ENCODE measurements at regions not wholly inside any gene's neighbourhood (a gene's known extent, or its start where the extent isn't known, plus 50 kb on each side); places are given as distances from the start of the nearest gene placed in this dataset.
"Not testable (repeated sequence)": the region's sequence is repeated elsewhere in the genome, so short reads cannot be mapped to it uniquely, and the experiment has no call there.

GRCh38 chr13:79642596-79642995 is 161.6 kb downstream of the NDFIP2 start:
- no peak for DNase-seq

- no peak for DNase-seq
Measured at GRCh38 chr13:79637133-79637763, 156.3 kb downstream of the NDFIP2 start.

GRCh38 chr13:79631051-79631659 is 150.2 kb downstream of the NDFIP2 start:
- no peak for DNase-seq

GRCh38 chr13:79628463-79628862 is 147.5 kb downstream of the NDFIP2 start:
- no peak for DNase-seq

- no peak for DNase-seq
Measured at GRCh38 chr13:79626924-79627323, 146.0 kb downstream of the NDFIP2 start.

GRCh38 chr13:79625517-79625916 is 144.6 kb downstream of the NDFIP2 start:
- DNase-seq = no peak

- no peak for DNase-seq
Measured at GRCh38 chr13:79621902-79622301, 140.9 kb downstream of the NDFIP2 start.

GRCh38 chr13:79621449-79621848 is 140.5 kb downstream of the NDFIP2 start:
- DNase-seq = no peak

- DNase-seq = no peak
Measured at GRCh38 chr13:79614250-79614918, 133.4 kb downstream of the NDFIP2 start.

- DNase-seq = no peak
Measured at GRCh38 chr13:79612604-79613003, 131.6 kb downstream of the NDFIP2 start.

GRCh38 chr13:79607895-79608294 is 126.9 kb downstream of the NDFIP2 start:
- not testable (repeated sequence) for DNase-seq
